ENCODE measurements at regions not wholly inside any gene's neighbourhood (a gene's known extent, or its start where the extent isn't known, plus 50 kb on each side); places are given as distances from the start of the nearest gene placed in this dataset.

GRCh38 chr7:145184956-145185355 lies 349.1 kb upstream of the TPK1 start:
- Histone ChIP-seq H3K4me1 (no peaks in the 10 kb centered on the region), H3K27ac (no peak overlapping the region), H3K36me3 (no peaks in the 10 kb centered on the region), H3K27me3 (no peaks in the 10 kb centered on the region), H3K9me3 (no peaks in the 10 kb centered on the region), H3K4me3 (no peak overlapping the region)
- WGBS, 2 donors: 41 to 74% methylated on average over 2 of the region's 2 CpGs
- intact Hi-C loops (cut with DNase I): no loop called here
- TF ChIP-seq CTCF (IDR thresholded peaks at IDR 0.05) (no peak), POLR2A (IDR thresholded peaks at IDR 0.05) (no peak)
- no peak for DNase-seq

GRCh38 chr7:145183069-145183468 lies 347.2 kb upstream of the TPK1 start:
- 34 to 39% methylated on average over 4 of the region's 4 CpGs for WGBS, 2 donors
- Histone ChIP-seq H3K9me3 (no peaks in the 10 kb centered on the region), H3K36me3 (no peaks in the 10 kb centered on the region), H3K27ac (no peak overlapping the region), H3K27me3 (no peaks in the 10 kb centered on the region), H3K4me1 (no peaks in the 10 kb centered on the region), H3K4me3 (no peak overlapping the region)
- TF ChIP-seq POLR2A (IDR thresholded peaks at IDR 0.05): no peak
- no peak for TF ChIP-seq CTCF (IDR thresholded peaks at IDR 0.05)
- intact Hi-C loops (cut with DNase I): no loop called here
- no peak for DNase-seq

- 37 to 42% methylated on average over 2 of the region's 2 CpGs for WGBS, 2 donors
- no peaks in the 10 kb centered on the region for H3K4me1 ChIP-seq
- intact Hi-C loops (cut with DNase I): no loop called here
- no peak overlapping the region for H3K27ac ChIP-seq
- no peak overlapping the region for H3K4me3 ChIP-seq
- no peak for TF ChIP-seq POLR2A (IDR thresholded peaks at IDR 0.05)
- TF ChIP-seq CTCF (IDR thresholded peaks at IDR 0.05): no peak
- no peaks in the 10 kb centered on the region for H3K27me3 ChIP-seq
- no peaks in the 10 kb centered on the region for H3K36me3 ChIP-seq
- no peak for DNase-seq
- H3K9me3 ChIP-seq: no peaks in the 10 kb centered on the region
Observed at GRCh38 chr7:145175366-145175765, 339.5 kb upstream of the TPK1 start.

GRCh38 chr7:145169908-145170307 lies 334.1 kb upstream of the TPK1 start:
- H3K36me3 ChIP-seq: no peaks in the 10 kb centered on the region
- no peak overlapping the region for H3K27ac ChIP-seq
- DNase-seq: no peak
- no peak overlapping the region for H3K4me3 ChIP-seq
- H3K27me3 ChIP-seq: no peaks in the 10 kb centered on the region
- 35 to 42% methylated on average over 3 of the region's 3 CpGs for WGBS, 2 donors
- no peaks in the 10 kb centered on the region for H3K4me1 ChIP-seq
- intact Hi-C loops (cut with DNase I): no loop called here
- no peak for TF ChIP-seq CTCF (IDR thresholded peaks at IDR 0.05)
- TF ChIP-seq POLR2A (IDR thresholded peaks at IDR 0.05): no peak
- no peaks in the 10 kb centered on the region for H3K9me3 ChIP-seq

- H3K4me3 ChIP-seq: no peak overlapping the region
- no peaks in the 10 kb centered on the region for H3K4me1 ChIP-seq
- H3K27me3 ChIP-seq: no peaks in the 10 kb centered on the region
- intact Hi-C loops (cut with DNase I): no loop called here
- 91 to 97% methylated on average over 4 of the region's 4 CpGs for WGBS, 2 donors
- no peak for DNase-seq
- no peak overlapping the region for H3K27ac ChIP-seq
- no peaks in the 10 kb centered on the region for H3K36me3 ChIP-seq
- H3K9me3 ChIP-seq: no peaks in the 10 kb centered on the region
- no peak for TF ChIP-seq POLR2A (IDR thresholded peaks at IDR 0.05)
- no peak for TF ChIP-seq CTCF (IDR thresholded peaks at IDR 0.05)
Observed at GRCh38 chr7:145168879-145169278, 333.0 kb upstream of the TPK1 start.

Measured in esophagus squamous epithelium (tissue), 5 donors.